CD4-positive, alpha-beta T cell treated with Interleukin-10 for 1 hour (primary cell): ENCODE measurements at regions not wholly inside any gene's neighbourhood (a gene's known extent, or its start where the extent isn't known, plus 50 kb on each side); places are given as distances from the start of the nearest gene placed in this dataset.

ENCODE experiments used
- DNase-seq: peaks from one replicate; pipeline ENCODE4 v3.0.0-alpha.2; 2020

DNA sequence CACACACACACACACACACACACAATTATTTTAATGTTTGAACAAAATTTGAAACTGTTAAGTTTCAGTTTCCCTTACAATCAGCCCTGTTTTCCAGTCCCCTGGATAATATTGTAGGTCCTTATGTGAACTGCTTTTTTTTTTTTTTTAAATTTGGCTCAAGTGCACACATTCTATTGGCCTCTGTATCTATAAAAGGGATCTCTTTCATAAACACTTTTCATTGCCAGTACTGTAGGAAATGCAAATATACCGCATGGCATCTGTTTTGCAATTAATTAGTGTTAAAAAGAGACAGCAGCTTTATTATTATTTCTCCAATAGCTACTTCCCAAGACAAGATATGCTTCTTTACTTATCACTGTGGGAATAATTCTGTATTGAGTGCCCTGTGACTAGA is 738.7 kb downstream of the EPHA4 start:
- no peak for DNase-seq

DNA sequence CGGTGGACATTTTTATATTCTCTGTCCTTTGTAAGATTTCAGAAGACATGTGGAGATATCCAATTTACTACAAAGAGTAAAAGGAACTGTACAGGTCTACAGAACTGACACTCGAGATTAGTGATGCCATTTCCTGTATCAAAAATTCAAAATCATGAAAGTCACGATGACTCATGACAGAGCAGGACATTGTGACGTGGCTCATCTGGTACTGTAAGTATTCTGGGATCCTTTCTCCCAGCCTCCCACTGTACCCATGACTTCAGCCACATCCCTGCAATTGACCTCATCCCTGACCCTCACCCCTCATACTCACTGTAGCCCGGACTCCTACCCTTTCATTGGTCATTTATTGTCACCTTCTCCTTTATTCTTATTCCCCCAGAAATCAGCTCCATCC is 736.5 kb downstream of the EPHA4 start:
- no peak for DNase-seq

GRCh38 chr2:220837226-220837625 is 734.9 kb downstream of the EPHA4 start:
- no peak for DNase-seq

DNA sequence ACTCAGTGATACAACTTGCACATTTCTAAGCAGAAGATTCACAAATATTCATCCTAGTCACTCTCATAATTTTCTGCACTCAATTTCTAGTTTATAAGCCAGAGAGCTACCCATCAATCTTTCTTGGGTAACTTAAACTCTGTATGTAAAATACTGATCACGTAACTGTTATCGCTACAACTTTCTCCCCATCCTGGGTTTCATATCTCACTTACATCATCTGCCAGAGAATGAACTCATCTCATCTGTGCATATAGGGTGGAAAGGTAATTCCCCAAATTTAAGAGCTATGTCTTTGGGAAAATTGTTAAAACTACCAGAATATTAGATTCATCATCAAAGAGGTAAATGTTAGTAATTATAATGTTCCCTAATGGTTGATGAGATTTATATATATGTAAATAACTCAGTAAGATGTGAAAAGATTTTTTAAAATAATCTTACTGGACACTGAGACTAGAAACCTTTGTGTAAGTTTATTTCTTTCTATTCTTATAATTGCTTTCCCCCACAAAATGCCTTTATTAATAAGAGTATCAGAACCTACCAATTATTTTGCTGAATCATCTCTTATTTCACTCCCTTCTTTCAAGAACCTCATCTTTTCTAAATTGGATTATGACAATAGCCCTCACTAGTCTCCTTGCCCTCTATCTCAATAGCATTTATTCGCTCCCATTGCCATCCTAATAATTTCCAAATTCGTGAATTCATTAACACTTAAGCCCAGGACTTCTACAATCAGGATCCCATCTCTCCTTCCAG is 729.0 kb downstream of the EPHA4 start:
- DNase-seq = no peak

DNA sequence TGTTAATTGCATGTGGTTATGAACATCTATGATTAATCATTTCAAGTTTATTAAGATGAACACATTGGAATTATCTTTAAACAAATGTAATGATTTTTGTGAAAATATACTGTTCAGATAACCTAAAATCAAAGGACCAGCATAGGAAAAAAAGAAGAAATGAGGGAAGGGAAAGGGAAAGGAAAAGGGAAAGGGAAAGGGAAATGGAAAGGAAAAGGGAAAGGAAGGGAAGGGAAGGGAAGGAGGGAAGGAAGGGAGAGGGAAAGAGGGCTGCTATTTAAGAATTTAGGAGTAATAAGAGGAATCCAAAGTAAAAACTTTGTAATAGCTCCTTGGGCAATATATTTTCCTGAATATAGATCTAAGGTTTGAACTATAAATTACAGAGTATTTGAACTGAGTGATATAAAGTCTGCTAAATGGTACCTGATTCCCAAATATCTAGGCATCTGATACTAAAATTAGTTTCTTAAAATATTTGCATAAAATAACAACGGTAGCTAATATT is 726.3 kb downstream of the EPHA4 start:
- no peak for DNase-seq

GRCh38 chr2:220847006-220847405 is 725.1 kb downstream of the EPHA4 start:
- DNase-seq = no peak

GRCh38 chr2:220847589-220847988 is 724.5 kb downstream of the EPHA4 start:
- no peak for DNase-seq

- DNase-seq = no peak
Measured at GRCh38 chr2:220849433-220849832, 722.7 kb downstream of the EPHA4 start.

- DNase-seq = no peak
Measured at GRCh38 chr2:220850116-220850515, 722.0 kb downstream of the EPHA4 start.

- no peak for DNase-seq
Measured at GRCh38 chr2:220855296-220855695, 716.8 kb downstream of the EPHA4 start.

GRCh38 chr2:220856486-220856885 is 715.6 kb downstream of the EPHA4 start:
- DNase-seq = no peak

DNA sequence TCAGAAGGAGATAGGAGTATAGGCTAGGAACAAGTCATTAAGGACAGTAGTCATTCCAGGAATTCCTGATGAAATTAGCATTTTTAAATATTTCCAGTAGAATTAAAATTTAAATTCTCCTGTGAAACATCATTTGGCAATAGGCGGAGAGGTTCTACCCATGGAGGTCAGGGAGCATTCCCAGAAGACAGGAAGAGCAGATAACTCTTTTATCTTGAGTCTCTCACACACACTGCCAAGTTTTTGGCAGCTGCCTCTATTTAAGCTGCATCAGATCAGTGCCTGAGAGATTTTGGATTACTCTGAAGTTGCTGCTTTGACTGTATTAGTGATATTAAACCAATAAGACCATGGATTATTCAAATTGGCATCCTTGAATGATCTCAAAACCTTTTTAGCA is 714.7 kb downstream of the EPHA4 start:
- no peak for DNase-seq

- DNase-seq = no peak
Measured at GRCh38 chr2:220858101-220858500, 714.0 kb downstream of the EPHA4 start.

DNA sequence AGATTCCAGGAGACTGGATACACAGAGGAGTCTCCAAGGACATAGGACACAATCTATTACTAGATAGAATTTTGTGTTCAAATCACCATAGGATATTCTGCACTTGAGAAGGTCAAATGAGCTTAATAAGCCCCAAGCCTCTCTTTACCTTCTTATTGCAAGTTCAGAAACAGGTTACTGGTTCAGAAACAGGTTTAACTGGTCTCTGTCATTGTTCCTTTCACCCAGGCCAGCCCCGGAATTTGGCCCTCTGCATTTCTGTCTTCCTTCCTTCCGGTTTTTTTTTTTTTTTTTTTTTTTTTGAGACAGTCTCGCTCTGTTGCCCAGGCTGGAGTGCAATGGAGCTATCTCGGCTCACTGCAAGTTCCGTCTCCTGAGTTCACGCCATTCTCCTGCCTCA is 700.2 kb downstream of the EPHA4 start:
- no peak for DNase-seq

GRCh38 chr2:220876080-220876824 is 695.9 kb downstream of the EPHA4 start:
- DNase-seq = no peak

DNA sequence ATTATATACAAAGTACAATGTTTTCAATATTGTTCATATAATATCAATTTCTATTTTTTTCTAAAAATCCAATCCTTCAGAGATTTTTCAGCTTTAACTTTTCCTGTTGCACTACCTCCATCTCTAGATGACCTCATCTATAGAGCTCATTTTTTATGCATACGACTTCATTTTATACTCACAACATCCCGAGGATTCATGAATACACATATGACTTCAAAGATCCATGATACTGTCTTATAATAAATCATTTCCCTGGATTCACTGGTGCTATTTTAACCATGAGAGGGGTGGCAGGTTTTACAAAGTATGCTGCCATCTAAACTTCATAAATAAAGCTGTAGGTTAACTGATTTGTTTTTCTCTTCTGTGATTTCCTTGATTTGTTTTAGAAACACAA is 694.6 kb downstream of the EPHA4 start:
- no peak for DNase-seq

DNA sequence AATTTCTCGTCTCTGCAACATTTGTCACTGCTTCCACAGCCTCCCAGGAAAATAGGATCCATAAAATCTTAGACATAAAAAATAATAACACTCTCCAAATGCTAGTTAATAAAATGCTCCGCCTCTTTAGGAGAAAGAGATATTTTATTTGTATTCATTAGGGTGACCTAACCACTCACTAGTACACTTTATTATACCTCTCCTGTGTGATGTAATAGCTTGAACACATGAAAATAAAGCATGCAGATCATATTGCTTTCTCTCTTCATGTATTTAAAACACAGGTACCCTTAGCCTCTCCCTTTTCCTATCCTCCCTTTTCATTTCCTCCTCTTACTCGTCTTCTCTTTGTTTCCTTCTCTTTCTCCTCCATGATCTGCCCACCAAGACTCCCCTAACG is 694.2 kb downstream of the EPHA4 start:
- no peak for DNase-seq

- no peak for DNase-seq
Measured at GRCh38 chr2:220880623-220881596, 691.2 kb downstream of the EPHA4 start.

DNA sequence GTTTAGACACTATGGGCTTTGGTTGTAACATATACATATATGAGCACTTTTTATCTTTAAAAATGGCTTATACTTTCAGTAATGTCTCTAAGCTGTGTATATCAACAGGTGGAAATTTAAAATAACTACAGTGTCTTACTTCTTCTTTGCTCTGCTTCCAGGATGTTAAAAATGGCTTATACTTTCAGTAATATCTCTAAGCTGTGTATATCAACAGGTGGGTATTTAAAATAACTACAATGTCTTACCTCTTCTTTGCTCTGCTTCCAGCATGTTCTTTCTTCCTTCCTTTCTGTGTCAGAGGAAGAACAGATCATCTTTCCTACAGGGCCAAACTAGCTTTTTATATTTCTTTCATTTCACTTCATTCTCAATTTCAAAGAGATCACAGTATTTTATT is 689.6 kb downstream of the EPHA4 start:
- no peak for DNase-seq

- DNase-seq = no peak
Measured at GRCh38 chr2:220885593-220885992, 686.5 kb downstream of the EPHA4 start.

DNA sequence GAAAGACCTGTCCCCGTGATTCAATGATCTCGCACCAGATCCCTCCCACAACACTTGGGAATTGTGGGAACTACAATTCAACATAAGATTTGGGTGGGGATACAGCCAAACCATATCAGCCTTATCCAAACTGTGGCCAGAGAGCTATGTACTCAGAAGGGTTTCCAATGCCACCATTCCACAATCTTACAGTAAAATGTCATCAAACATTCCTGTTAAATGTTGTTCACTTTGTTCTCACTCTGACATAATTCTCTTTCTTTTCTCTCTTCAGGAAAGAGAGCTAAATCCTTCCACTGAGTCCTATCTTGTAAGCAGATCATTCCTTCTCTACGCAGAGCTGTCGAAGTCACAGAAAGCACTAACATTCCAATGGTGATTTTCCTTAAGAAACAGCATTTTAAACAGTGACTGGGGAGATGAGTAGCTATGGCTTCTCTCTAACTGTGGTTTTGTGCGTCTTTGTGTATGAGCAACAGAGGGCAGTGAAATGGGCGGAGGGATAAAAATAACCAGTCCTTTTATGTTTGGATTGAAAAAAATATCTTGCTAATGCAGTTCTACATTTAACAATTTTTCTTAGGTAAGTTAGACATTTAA is 684.7 kb downstream of the EPHA4 start:
- DNase-seq = no peak

- DNase-seq = no peak
Measured at GRCh38 chr2:220887876-220888275, 684.2 kb downstream of the EPHA4 start.

DNA sequence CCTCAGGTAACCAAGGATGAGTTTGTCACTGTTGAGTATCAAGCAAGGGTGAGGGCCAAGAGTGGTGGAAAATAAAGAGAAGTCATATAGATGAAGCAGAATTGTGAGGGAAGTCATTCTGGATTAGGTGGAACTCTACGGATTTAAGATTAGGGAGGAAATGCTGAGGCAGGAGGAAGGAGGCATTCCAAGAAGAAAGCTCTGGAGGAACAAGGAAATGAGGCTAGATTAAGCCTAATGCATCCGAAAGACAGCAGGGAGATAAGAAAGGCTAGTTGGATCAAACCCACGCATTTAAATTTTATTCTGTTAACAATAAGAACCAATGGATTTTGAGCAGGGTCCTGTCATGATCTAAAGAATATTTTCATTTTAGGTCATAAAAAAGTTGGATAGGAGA is 681.2 kb downstream of the EPHA4 start:
- DNase-seq = no peak
